ENCODE measurements at regions not wholly inside any gene's neighbourhood (a gene's known extent, or its start where the extent isn't known, plus 50 kb on each side); places are given as distances from the start of the nearest gene placed in this dataset.

DNA sequence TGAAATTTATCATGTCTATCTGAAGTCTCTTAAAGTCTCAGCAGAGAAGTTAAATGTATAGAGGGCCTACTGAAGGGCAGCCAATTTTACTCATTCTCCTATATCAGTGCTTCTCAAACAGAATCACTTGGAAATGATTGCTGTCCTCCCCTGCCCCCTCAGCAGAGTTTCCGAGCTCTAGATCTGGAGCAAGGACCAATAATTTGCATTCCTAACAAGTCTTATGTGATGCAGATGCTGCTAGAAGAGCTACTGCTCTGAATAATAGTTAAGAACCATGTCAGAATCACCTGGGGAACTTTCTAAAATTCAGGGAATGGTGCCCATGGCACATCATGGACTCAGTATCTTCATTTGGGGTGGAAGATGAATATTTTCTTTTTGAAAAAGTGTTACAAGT is 105.6 kb upstream of the EPHA4 start:
- DNase-seq (ENCODE audit: low spot score): no peak

DNA sequence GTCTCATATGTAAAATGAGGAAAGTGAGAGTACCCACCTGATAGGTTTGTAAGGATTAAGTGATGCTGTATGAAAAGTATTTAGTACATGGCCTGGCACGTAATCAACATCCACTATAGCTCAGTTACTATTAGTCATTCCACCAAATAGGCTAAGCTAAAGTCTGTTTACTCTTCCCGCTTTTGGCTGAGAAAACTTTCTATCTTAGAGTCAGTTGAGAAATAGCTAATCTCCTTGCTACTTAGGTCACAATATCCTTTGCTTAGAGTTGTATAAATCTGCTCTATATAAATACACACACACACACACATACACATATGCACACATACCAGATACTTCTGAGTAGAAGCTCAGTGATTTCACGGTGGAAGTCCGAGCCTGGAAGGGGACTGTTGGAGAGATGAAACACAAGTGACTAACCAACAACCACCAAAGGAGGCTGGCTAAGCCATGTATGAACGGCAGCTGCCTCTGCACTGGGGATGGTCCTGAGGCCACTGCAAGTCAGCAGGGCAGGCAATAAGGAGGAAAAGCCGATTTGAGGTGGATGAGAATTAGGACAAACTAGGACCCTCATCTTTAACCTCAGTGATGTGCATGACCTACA is 104.6 kb upstream of the EPHA4 start:
- DNase-seq (ENCODE audit: low spot score): no peak

DNA sequence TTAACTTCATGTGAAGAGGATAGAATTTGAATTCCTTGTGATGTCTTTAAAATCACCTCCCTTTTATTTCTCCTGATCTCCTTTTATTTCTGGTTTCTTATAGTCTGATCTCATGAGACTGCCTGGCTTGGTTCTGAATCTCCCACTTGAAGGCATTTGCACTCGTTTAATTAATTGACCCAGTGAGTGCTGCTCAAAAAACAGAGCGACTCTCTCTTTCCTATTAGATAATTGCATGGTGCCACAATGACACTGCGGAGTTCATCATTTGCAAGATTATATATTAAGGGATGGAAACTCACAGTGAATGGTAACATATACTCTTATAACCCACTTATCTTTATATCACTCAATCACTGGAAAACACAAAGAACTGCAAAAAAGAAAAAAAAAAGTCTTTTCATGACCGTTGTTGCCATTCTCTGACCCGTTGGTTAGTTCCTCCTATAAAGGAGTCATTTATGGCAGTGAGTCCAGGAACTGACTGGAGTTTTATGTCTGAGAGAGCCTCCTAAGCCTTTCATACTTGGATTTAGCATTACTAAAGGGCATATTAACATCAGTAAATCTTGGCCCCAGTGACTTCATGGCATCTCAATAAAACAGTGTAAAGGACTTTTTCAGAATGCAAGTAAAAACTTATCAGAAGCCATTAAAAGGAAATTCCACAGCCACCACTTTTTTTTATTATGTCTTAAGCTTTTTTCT is 103.3 kb upstream of the EPHA4 start:
- no peak for DNase-seq (ENCODE audit: low spot score)

DNA sequence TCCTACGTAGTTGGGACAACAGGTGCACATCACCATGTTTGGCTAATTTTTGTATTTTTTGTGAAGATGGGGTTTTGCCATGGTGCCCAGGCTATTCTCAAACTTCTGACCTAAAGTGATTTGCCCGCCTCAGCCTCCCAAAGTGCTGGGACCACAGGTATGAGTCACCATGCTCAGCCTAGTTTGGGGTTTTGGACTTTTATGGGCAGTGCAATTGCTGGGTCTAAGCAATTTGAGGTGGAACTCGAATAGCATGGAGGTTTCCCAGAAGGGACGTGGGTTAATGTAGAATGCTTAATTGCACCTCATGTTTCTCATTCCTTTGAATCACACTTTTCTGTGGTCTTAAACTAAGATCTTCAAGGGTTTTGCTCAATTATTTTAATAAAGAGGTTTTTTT is 102.3 kb upstream of the EPHA4 start:
- DNase-seq (ENCODE audit: low spot score): no peak

DNA sequence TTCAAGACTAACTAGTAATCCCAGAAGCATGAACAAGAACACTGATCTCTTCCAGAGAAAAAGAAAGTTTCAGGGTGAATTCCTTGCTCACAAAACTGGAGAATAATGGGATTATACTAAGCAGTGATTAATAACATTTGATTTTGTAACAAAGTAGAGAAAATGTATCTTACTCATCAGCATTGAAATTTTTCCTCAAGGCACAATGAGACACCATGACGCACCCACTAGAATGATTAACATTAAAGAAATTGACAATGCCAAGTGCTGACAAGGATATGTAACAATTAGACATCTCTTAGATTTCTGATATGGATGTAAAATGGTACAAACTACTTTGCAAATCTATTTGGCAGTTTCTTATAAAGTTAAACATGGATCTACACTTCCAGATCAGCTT is 101.1 kb upstream of the EPHA4 start:
- DNase-seq (ENCODE audit: low spot score): no peak

DNA sequence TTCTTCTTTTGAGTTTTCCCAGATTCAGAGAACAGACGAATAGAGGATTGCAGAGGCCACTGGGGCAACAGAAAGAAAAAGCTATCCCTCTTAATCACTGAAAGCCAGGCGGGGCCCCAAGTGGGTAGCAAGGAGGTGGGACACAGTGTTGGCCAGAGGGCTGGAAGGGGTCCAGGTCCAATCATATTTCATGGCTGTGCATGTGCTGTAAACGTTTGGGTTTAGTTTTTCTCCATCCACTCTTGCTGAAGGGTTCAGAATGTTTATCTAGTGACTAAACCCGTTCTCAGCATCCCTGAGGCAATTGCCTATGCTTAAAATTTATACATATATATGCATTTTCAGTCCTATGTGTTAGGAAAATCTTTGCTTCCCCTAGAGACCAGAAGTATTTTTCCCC is 99.4 kb upstream of the EPHA4 start:
- no peak for DNase-seq (ENCODE audit: low spot score)

DNA sequence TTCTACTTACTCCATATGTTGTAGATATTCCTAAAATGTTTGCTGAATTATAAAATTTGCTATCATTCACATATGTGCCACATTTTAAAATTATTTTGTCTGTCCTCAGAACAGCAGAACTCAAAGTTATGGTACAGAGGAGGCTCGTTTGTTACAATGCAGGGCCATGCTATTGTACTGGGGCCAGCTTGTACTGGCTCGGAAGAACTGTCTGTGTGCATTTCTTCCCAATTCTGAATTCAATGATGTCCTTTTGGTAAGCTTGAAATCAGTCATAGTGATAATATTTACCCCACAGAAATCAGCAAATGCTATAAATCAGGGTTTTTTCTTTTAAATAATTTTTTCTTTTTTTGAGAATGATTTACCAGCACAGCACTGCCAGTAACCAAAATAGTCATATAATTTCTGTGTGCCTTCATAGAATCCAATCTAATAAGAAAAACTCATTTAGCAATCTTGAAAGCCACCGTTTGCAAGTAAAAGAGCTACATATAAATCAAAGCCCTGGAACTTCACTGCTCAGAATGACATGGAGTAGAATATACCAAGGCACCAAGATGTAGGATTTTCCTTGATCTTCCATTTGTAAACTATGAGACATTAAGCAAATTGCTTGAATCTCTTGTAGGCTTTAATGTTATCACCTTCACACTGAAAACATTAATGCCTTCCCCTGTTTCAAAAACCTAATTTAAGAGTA is 90.7 kb upstream of the EPHA4 start:
- DNase-seq (ENCODE audit: low spot score): no peak

DNA sequence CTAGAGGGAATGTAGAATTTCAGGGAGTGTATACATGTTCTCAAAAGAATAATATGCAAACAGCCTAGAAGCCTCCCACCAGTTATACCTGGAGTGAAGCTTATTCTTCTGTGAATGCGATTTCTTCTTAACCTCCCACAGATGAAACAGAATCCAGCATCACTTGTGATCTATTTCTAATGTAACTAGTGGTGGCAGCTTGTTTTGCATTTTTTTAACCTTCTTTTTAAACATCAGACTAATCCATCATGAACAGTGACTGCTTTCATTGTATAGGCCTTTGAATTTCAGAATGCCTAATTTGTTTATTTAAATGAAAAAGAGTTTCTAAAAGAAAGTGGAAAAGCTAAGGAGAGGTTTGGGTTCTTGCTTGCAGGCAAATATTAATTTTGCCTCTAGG is 85.7 kb upstream of the EPHA4 start:
- DNase-seq (ENCODE audit: low spot score): no peak

DNA sequence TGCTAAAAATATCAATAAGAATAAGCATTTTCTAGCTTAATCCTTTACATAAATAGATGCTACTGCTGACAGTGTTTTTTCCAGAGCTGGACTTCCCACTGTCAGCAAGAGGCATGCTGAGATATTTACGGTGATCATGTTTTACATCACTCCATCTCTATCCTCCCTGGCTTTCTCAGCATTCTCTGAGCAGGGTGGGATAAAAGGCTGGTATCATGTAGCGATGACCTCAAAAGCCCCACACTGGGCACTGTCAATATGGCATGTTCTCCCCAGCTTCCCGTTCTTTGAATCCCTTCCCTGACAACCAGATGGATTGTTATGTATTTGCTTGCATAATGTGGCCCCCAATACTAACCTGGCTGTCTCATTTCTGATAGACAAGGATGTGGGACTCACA is 83.2 kb upstream of the EPHA4 start:
- DNase-seq (ENCODE audit: low spot score): no peak

DNA sequence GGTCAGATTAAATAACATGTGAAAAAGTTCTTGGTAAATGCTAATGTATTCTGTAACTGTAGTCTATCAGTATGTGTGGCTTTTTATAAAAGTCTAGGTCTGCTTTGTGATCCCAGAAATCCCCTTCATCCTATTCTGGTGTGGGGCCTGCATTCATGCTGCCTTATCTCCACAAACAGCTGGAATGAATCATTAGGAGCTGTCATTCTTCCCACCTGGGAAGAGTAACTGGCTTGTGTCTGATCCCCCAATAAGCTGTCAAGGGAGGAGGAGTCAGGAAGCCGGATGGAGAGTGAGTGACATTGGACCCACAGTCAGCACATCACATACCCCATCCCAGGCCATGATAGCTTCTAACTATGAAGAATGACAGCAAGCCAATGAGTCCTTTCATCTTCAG is 81.1 kb upstream of the EPHA4 start:
- DNase-seq (ENCODE audit: low spot score): no peak

DNA sequence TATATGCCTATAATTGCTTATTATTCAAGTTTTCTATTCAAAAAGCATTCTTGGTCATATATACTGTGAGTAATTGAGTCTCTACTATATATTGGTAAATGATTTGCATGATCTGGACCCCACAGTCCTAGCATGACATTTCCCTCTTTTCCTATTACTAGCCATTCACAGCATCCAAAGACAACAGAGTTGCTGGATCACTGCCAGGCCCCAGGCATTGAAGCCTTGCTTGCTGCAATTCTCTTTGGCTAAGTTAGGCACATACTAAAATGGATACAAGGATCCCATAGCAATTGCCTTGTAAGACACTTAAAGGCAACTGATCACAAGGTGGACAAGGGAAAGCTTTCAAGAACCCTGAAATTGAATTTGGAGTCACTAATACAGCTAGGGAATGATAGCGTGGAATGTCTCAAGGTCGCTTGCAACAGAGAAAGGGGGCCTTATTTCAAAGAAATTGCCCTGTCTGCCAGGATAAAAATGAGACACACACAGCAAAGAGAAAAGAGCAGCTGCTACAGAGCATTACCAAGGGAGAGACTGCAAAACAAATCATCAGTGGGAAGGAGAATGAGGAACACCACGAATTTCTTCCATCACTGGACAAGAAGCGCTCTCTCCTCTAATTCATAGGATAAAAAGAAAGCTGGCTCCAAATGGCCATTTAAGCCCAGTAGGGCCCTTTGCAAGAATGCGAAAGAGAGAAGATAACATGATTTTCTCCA is 77.1 kb upstream of the EPHA4 start:
- no peak for DNase-seq (ENCODE audit: low spot score)

DNA sequence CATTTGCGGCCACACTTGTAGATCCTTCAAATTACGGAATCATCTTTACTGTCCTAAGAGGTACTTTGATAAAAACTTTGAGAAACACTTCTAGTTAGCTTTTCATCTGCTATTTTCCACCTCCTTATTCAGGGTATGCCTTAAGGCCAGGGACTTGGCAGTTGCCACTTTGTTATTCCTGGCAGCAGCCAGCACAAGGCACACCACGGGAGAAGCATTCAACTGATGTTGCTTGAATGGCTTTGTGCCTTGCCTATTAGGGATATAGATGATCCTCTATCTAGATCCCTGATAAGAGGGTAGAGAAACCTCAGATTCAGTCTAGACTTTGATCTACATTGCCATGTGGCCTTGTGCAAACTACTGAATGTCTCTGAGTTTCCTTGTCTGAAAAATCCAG is 70.3 kb upstream of the EPHA4 start:
- DNase-seq (ENCODE audit: low spot score): no peak

DNA sequence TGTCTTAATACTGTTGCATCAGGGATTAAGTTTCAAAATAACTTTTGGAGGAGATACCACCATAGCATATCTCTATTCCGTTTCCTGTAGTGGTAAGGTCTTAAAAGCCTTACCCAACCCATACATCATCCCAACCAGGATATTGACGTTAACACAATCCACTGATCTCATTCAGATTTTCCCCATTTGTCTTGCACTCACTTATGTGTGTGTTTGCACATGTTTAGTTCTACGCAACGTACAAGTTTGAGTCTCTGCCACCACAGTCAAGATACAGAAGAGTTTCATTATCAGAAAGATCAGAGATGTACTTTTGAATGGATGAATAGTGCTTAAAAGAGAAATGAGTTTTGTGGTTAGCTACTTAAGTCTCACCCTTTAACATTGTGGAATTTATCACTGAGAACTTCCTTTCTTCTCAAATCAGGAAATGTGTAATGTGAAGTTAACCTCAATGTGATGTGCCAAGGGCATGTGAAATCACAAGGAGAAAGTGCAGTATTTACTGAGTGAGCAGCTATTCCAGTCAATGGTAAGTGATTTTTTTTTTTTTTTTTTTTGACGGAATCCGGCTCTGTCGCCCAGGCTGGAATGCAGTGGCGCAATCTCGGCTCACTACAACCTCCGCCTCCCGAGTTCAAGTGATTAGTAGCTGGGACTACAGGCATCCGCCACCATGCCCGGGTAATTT is 69.2 kb upstream of the EPHA4 start:
- DNase-seq (ENCODE audit: low spot score): no peak

DNA sequence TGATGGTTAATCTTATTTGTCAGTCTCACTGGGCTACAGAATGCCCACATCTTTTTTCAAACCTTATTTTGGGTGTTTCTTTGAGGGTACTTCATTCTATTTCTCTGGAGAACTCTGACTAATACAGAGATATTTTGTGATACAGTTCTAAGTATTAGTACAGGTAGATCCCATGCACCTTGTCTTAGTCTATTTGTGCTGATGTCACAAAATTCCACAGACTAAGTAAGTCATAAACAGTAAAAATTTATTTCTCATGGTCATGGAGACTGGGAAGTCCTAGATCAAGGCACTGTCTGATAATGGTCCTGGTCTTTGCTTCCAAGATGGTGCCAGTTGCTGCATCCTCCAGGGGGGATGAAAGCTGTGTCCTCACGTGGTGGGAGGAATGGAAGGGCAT is 68.6 kb upstream of the EPHA4 start:
- no peak for DNase-seq (ENCODE audit: low spot score)

DNA sequence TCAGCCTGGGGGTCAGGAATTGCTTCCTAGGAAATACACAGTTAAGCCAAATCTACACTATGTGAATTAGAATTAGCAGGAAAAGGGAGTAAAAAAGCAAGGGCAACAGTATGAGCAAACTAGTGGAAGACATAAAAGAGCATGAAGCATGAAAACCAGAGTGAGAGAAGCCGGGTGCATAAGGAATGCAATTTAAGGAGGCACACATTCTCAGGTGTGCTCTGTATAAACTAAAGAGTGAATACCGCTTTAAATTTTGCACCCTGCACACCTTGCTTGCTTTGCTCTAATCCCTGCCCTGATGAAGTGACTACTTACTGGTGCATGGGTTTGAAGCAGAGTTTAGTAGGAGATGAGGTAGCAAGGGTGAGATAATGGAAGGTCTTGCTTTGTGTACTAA is 65.7 kb upstream of the EPHA4 start:
- no peak for DNase-seq (ENCODE audit: low spot score)

DNA sequence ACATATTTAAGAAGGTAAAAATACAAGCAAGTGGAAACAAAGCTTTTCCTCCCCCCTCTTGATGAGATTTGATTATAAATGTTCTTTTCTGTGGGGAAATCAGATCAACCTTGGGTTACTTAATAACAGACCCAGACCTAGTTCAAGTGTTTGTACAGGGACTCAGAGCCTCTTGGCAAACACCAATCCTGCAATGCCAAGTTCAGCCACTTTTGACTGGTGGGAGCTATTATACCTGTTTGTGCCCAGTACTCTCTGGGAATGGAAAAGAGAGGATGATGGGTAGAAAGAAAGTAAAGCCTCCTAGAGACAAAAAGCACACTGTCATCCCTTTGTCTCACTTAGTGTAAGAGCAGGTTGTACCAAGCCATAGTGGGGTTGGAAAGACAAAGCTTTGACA is 63.8 kb upstream of the EPHA4 start:
- DNase-seq (ENCODE audit: low spot score): no peak

DNA sequence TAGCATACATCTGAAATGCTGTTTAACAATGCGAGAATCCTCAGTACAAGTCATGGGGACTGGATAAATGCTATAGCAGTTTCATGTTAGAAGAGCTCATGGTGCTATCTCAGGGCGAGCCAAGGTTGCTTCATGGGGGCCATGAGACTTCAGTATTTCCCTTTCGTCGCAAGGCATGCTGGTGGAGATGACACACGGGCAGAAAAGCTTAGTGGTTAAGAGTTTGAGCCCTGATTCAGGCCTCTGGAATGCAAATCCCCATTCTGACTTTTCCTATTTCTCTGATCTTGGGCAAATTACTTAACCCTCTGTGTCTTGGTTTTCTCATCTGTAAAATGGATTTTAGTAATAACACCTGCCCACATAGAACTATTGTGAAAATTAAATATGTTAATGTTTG is 57.4 kb upstream of the EPHA4 start:
- DNase-seq (ENCODE audit: low spot score): no peak

DNA sequence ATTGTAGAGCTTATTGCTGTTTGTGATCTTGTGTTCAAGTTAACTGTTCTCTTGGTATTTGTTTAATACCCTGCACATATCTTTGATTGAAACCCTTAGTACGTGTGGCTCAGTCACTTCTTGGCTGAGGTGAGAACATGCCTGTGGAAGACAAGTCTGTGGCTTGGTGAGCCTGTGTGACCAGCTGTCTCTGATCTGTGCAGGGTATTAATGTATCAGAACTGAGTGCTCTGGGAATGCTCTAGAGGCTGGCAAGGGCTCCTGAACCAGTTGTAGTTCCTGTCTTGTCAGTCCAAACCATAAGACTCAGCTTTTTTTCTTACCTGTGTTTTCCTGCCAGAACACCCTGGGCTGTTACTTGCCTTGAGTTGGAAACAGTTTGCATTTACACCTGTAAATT is 52.4 kb upstream of the EPHA4 start:
- DNase-seq (ENCODE audit: low spot score): no peak
